ENCODE measurements at regions not wholly inside any gene's neighbourhood (a gene's known extent, or its start where the extent isn't known, plus 50 kb on each side); places are given as distances from the start of the nearest gene placed in this dataset.
"Not testable (repeated sequence)": the region's sequence is repeated elsewhere in the genome, so short reads cannot be mapped to it uniquely, and the experiment has no call there.

DNA sequence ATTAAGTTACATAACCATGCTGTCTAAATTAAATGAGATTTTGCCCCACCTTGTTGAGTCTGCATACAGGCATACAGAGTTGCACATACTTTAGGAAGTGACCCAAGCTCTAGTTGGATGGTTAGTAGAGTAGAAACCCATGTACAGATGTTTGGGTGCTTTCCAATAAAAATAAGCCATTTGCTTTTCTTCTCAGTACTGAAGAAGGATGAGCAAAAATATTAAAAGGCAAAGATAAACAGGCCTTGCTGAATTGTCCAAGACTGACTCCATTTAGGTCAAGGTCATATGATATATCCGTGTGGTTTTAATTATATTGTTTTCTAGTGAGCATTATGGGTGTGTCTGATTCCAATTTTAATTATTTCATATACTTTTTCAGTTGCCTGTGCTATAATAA, 589.4 kb downstream of the RFPL4B start:
- no peaks in the 10 kb centered on the region for H3K27me3 ChIP-seq (ENCODE audit: control insufficient read depth in 2 of 2, insufficient read depth in 2 of 2, low read length in 2 of 2)
- peaks cover 22% of the 10 kb centered on the region for H3K4me1 ChIP-seq (ENCODE audit: control insufficient read depth, extremely low read depth, insufficient read depth, low read length)
- H3K36me3 ChIP-seq (ENCODE audit: control insufficient read depth in 2 of 2, extremely low read depth in 1 of 2, insufficient read depth in 2 of 2, low read length in 2 of 2), result no peaks in the 10 kb centered on the region
- H3K27ac ChIP-seq (ENCODE audit: insufficient read depth, low read depth, low read length), result no peak overlapping the region
- dilution Hi-C loops (cut with MboI; ENCODE audit: extremely low pct_ligation_motif_present, low sequenced_read_pairs), result no loop called here
- H3K9ac ChIP-seq (replicated peaks; ENCODE audit: extremely low read depth, insufficient read depth, low read length), result no peak overlapping the region
- H4K20me1 ChIP-seq (replicated peaks; ENCODE audit: control insufficient read depth, extremely low read depth, insufficient read depth, low read length), result no peaks in the 10 kb centered on the region
- H3K79me2 ChIP-seq (ENCODE audit: control insufficient read depth, insufficient read depth, low read length), result no peaks in the 10 kb centered on the region
- FAIRE-seq, result no peak
- TF ChIP-seq POLR2A (IDR thresholded peaks at IDR 0.05; ENCODE audit: low read depth, low read length), result no peak
- TF ChIP-seq, protein P1, sequence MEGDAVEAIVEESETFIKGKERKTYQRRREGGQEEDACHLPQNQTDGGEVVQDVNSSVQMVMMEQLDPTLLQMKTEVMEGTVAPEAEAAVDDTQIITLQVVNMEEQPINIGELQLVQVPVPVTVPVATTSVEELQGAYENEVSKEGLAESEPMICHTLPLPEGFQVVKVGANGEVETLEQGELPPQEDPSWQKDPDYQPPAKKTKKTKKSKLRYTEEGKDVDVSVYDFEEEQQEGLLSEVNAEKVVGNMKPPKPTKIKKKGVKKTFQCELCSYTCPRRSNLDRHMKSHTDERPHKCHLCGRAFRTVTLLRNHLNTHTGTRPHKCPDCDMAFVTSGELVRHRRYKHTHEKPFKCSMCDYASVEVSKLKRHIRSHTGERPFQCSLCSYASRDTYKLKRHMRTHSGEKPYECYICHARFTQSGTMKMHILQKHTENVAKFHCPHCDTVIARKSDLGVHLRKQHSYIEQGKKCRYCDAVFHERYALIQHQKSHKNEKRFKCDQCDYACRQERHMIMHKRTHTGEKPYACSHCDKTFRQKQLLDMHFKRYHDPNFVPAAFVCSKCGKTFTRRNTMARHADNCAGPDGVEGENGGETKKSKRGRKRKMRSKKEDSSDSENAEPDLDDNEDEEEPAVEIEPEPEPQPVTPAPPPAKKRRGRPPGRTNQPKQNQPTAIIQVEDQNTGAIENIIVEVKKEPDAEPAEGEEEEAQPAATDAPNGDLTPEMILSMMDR (IDR thresholded peaks at IDR 0.05; ENCODE audit: extremely low read depth in 1 of 2, insufficient read depth in 1 of 2, low read depth in 1 of 2, low read length in 2 of 2), result no peak
- no peak for TF ChIP-seq EZH2 (IDR thresholded peaks at IDR 0.05; ENCODE audit: borderline replicate concordance, low read depth, low read length, severe bottlenecking)
- TF ChIP-seq MYC (IDR thresholded peaks at IDR 0.05; ENCODE audit: low read depth, low read length), result no peak
- TF ChIP-seq FOS (IDR thresholded peaks at IDR 0.05; ENCODE audit: borderline replicate concordance, insufficient read depth, low read length), result no peak
- TF ChIP-seq, protein P2, sequence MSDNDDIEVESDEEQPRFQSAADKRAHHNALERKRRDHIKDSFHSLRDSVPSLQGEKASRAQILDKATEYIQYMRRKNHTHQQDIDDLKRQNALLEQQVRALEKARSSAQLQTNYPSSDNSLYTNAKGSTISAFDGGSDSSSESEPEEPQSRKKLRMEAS (IDR thresholded peaks at IDR 0.05; ENCODE audit: insufficient read depth, insufficient read length), result no peak
- intact Hi-C loops (cut with micrococcal nuclease), result no loop called here
- no peaks in the 10 kb centered on the region for H3K9me3 ChIP-seq (replicated peaks; ENCODE audit: control insufficient read depth, insufficient read depth, low read length)
- no TSS peak for BruUV-seq (replicated peaks)
- POLR2A ChIA-PET, result no interaction called here
- CTCF ChIA-PET, result no interaction called here
- H3K4me2 ChIP-seq (ENCODE audit: insufficient read depth, low read length), result no peak overlapping the region
- H3K4me3 ChIP-seq (replicated peaks in 1 of 3; ENCODE audit: insufficient read depth in 1 of 3, low read depth in 1 of 3, low read length in 3 of 3), result no peak overlapping the region
- no peaks in the 10 kb centered on the region for H3K9me1 ChIP-seq (replicated peaks; ENCODE audit: control insufficient read depth, extremely low read depth, insufficient read depth, low read length)
- DNase-seq (ENCODE audit: low read depth, low spot score), result no peak
- no peak overlapping the region for H2AFZ ChIP-seq (ENCODE audit: low read depth, low read length)

DNA sequence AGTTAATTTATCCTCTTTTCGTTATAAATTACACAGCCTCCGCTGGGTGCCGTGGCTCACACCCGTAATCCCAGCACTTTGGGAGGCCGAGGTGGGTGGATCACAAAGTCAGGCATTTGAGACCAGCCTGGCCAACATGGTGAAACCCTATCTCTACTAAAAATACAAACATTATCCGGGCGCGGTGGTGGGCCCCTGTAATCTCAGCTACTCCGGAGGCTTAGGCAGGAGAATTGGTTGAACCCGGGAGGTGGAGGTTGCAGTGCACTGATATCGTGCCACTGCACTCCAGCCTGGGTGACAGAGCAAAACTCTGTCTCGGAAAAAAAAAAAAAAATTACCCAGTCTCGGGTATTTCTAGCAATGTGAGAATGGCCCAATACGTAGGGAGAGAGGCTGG, 590.6 kb downstream of the RFPL4B start:
- H3K4me2 ChIP-seq (ENCODE audit: insufficient read depth, low read length); BruUV-seq (replicated peaks); H2AFZ ChIP-seq (ENCODE audit: low read depth, low read length); H3K9me1 ChIP-seq (replicated peaks; ENCODE audit: control insufficient read depth, extremely low read depth, insufficient read depth, low read length); H3K79me2 ChIP-seq (ENCODE audit: control insufficient read depth, insufficient read depth, low read length); DNase-seq (ENCODE audit: low read depth, low spot score); intact Hi-C loops (cut with micrococcal nuclease); H3K36me3 ChIP-seq (ENCODE audit: control insufficient read depth in 2 of 2, extremely low read depth in 1 of 2, insufficient read depth in 2 of 2, low read length in 2 of 2); dilution Hi-C loops (cut with MboI; ENCODE audit: extremely low pct_ligation_motif_present, low sequenced_read_pairs); H4K20me1 ChIP-seq (replicated peaks; ENCODE audit: control insufficient read depth, extremely low read depth, insufficient read depth, low read length); H3K27me3 ChIP-seq (ENCODE audit: control insufficient read depth in 2 of 2, insufficient read depth in 2 of 2, low read length in 2 of 2); POLR2A ChIA-PET; FAIRE-seq; H3K9ac ChIP-seq (replicated peaks; ENCODE audit: extremely low read depth, insufficient read depth, low read length); H3K4me3 ChIP-seq (replicated peaks in 1 of 3; ENCODE audit: insufficient read depth in 1 of 3, low read depth in 1 of 3, low read length in 3 of 3); H3K9me3 ChIP-seq (replicated peaks; ENCODE audit: control insufficient read depth, insufficient read depth, low read length); H3K27ac ChIP-seq (ENCODE audit: insufficient read depth, low read depth, low read length): not testable (repeated sequence)
- H3K4me1 ChIP-seq (ENCODE audit: control insufficient read depth, extremely low read depth, insufficient read depth, low read length), result peaks cover 12% of the 10 kb centered on the region
- CTCF ChIA-PET, result interaction anchor here (0.7 to 1.3 kb wide), 2 partner anchors 9 to 12 kb away, joined by 3 to 4 read pairs; no protein-coding TSS in a partner anchor

Measured in endothelial cell of umbilical vein (primary cell).